ENCODE measurements at regions not wholly inside any gene's neighbourhood (a gene's known extent, or its start where the extent isn't known, plus 50 kb on each side); places are given as distances from the start of the nearest gene placed in this dataset.

DNA sequence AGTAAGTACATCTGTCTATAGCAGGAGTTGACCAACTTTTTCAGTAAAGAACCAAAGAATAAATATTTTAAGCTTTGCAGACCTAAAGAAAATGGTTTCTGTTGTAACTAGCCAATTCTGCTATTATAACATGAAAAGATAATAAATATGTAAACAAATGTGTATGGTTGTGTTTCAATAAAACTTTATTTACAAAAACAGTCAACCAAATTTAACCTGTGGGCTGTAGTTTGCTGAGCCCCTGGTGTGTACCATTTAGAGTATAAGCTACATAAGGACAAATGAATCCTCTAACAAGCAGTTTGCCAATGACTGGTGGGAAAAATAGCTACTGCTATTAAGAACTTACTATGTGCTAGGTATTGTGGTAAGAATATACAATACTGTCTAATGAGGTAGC is 79.4 kb downstream of the MAIP1 start:
- TF ChIP-seq, protein P1, sequence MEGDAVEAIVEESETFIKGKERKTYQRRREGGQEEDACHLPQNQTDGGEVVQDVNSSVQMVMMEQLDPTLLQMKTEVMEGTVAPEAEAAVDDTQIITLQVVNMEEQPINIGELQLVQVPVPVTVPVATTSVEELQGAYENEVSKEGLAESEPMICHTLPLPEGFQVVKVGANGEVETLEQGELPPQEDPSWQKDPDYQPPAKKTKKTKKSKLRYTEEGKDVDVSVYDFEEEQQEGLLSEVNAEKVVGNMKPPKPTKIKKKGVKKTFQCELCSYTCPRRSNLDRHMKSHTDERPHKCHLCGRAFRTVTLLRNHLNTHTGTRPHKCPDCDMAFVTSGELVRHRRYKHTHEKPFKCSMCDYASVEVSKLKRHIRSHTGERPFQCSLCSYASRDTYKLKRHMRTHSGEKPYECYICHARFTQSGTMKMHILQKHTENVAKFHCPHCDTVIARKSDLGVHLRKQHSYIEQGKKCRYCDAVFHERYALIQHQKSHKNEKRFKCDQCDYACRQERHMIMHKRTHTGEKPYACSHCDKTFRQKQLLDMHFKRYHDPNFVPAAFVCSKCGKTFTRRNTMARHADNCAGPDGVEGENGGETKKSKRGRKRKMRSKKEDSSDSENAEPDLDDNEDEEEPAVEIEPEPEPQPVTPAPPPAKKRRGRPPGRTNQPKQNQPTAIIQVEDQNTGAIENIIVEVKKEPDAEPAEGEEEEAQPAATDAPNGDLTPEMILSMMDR (IDR thresholded peaks at IDR 0.05 in 8 of 11, conservative IDR thresholded peaks at IDR 0.05 in 3 of 11), result no peak
- TF ChIP-seq POLR2AphosphoS5 (IDR thresholded peaks at IDR 0.05), result no peak

Data from spleen (tissue), 7 donors.